Left ventricle myocardium inferior (tissue), 1 donor: ENCODE measurements at regions not wholly inside any gene's neighbourhood (a gene's known extent, or its start where the extent isn't known, plus 50 kb on each side); places are given as distances from the start of the nearest gene placed in this dataset.

ENCODE experiments used
- DNase-seq: peaks from one replicate; pipeline ENCODE4 v3.0.0-alpha.2; 2020
- H3K27ac ChIP-seq: fragments of 200-600 bp; replicated peaks from 2 replicates; pipeline ENCODE4 v1.8.0; 2021
- H3K27me3 ChIP-seq: fragments of 200-600 bp; 2 replicates; pipeline ENCODE4 v1.8.0; 2021; ENCODE audit warnings: low read depth
- H3K36me3 ChIP-seq: fragments of 200-600 bp; 2 replicates; pipeline ENCODE4 v1.8.0; 2021
- H3K4me1 ChIP-seq: fragments of 200-600 bp; 2 replicates; pipeline ENCODE4 v1.8.0; 2021
- H3K4me3 ChIP-seq: fragments of 200-600 bp; 2 replicates; pipeline ENCODE4 v1.8.0; 2021; ENCODE audit warnings: mild to moderate bottlenecking, moderate library complexity
- H3K9me3 ChIP-seq: fragments of 200-600 bp; replicated peaks from 2 replicates; pipeline ENCODE4 v1.8.0; 2021
- intact Hi-C: fragments of 100-400 bp; cut with micrococcal nuclease; formaldehyde crosslinking; loops from one replicate; pipeline ENCODE4 v1.11.0; 2022
- TF ChIP-seq, protein P1 (sequence below): fragments of 200-600 bp; IDR thresholded peaks from 2 replicates; pipeline ENCODE4 v1.8.0; 2021; ENCODE audit warnings: antibody characterized with exemption, mild to moderate bottlenecking, borderline replicate concordance
- donor health status: DM: no; HTN: yes; CAD: no; lungs with severe emphysema.

DNA sequence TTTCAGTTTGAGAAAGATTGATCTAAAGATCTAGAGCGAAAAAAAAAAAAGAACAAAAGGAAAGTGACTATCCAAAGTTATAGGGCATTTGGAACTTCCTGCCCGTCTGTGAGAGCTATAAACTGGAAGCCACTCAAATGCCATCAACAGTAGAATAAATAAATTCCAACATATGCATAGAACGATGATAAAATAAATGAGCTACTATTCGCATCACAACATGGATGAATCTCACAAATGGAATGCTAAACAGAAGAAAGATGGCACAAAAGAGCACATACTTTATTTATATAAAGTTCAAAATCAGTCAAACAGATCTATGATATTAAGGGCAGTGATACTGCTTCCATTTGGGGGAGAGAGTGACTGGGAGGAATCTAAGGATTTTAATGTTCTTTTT, 128.8 kb downstream of the TTC32 start:
- DNase-seq, result no peak
- no peak overlapping the region for H3K27ac ChIP-seq
- H3K27me3 ChIP-seq, result no peaks in the 10 kb centered on the region
- H3K36me3 ChIP-seq, result no peaks in the 10 kb centered on the region
- TF ChIP-seq, protein P1, sequence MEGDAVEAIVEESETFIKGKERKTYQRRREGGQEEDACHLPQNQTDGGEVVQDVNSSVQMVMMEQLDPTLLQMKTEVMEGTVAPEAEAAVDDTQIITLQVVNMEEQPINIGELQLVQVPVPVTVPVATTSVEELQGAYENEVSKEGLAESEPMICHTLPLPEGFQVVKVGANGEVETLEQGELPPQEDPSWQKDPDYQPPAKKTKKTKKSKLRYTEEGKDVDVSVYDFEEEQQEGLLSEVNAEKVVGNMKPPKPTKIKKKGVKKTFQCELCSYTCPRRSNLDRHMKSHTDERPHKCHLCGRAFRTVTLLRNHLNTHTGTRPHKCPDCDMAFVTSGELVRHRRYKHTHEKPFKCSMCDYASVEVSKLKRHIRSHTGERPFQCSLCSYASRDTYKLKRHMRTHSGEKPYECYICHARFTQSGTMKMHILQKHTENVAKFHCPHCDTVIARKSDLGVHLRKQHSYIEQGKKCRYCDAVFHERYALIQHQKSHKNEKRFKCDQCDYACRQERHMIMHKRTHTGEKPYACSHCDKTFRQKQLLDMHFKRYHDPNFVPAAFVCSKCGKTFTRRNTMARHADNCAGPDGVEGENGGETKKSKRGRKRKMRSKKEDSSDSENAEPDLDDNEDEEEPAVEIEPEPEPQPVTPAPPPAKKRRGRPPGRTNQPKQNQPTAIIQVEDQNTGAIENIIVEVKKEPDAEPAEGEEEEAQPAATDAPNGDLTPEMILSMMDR, result no peak
- peaks cover 28% of the 10 kb centered on the region for H3K4me1 ChIP-seq
- intact Hi-C loops, result no loop called here
- H3K9me3 ChIP-seq, result no peaks in the 10 kb centered on the region
- no peak overlapping the region for H3K4me3 ChIP-seq

DNA sequence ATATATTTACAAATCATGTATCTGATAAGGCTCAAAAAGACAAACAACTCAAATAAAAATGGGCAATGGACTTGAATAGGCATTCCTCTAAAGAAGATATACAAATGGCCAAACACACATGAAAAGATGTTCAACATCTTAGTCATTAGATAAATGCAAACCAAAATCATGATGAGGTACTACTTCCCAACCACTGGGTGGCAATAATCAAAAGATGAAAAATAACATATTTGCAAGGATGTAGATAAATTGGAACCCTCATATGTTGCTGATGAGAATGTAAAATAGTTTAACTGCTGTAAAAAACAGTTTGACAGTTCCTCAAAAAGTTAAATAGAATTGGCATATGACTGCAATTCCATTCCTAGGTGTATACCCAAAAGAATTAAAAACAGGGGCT, 132.3 kb downstream of the TTC32 start:
- intact Hi-C loops, result no loop called here

DNA sequence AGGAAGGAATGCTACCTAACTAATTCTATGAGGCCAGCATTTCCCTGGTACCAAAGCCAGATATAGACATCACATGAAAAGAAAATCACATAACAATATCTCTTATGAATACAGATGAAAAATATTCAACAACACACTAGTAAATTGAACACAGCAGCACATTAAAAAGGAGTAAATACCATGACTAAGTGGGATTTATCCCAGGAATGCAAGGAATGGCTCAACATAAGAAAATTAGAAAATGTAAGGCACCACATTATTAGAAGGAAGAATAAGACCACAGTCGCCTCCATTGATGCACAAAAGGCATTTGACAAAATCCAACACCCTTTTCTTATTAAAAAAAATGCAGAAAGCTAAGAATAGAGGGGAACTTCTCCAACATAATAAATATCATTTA, 133.9 kb downstream of the TTC32 start:
- Histone ChIP-seq H3K27ac (no peak overlapping the region), H3K27me3 (no peaks in the 10 kb centered on the region)
- intact Hi-C loops, result no loop called here

More for the DNA sequence above, 132.3 kb downstream of the TTC32 start:
- TF ChIP-seq, protein P1, result peak; percentile 27
- Histone ChIP-seq H3K4me3 (no peak overlapping the region), H3K27ac (no peak overlapping the region), H3K36me3 (no peaks in the 10 kb centered on the region), H3K9me3 (no peaks in the 10 kb centered on the region), H3K27me3 (no peaks in the 10 kb centered on the region), H3K4me1 (peaks cover 11% of the 10 kb centered on the region)
- no peak for DNase-seq

DNA sequence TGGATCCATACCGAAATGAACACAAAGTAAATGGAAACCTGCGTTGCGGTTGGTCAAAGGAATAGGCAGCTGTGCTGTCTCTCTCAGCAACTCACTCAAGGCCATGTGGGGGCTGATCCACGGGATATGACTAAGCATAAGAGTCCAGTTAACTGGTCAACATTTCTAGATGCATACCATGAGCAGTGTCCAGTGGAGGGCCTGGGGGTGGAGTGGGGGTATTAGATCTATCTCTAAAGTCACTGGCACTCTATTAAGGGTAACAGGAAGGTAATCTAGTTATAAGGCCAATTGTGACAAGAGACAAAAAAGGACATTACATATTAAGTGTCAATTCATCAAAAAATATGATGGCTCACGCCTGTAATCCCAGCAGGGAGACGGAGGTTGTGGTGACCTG, 136.8 kb downstream of the TTC32 start:
- no peaks in the 10 kb centered on the region for H3K36me3 ChIP-seq
- H3K27me3 ChIP-seq, result no peaks in the 10 kb centered on the region
- H3K4me3 ChIP-seq, result no peak overlapping the region
- intact Hi-C loops, result no loop called here
- no peaks in the 10 kb centered on the region for H3K9me3 ChIP-seq
- no peak for DNase-seq
- H3K27ac ChIP-seq, result no peak overlapping the region
- TF ChIP-seq, protein P1, result no peak
- no peaks in the 10 kb centered on the region for H3K4me1 ChIP-seq

More for the DNA sequence above, 133.9 kb downstream of the TTC32 start:
- Histone ChIP-seq H3K4me1 (no peaks in the 10 kb centered on the region), H3K4me3 (no peak overlapping the region), H3K36me3 (no peaks in the 10 kb centered on the region), H3K9me3 (no peaks in the 10 kb centered on the region)
- TF ChIP-seq, protein P1, result no peak
- DNase-seq, result no peak

DNA sequence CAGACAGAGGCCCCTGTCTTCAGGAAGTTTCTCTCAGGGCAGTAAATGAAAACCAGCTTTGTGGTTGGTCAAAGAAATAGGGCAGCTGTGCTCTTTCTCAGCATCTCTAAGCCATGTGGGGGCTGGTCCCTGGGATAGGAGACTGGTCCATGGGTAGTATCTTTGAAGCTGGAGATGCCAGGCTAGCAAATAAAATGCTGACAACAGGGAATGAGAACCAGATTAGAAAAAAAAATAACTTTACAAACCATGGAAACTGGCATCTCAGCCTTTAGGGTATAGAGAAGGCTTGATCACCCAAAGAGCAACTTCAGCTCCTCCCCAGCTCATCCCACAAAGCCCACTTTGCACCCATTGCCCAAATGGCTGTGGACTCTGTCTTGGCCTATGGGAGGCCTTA, 138.1 kb downstream of the TTC32 start:
- H3K27ac ChIP-seq, result no peak overlapping the region
- TF ChIP-seq, protein P1, result no peak

More for the DNA sequence above, 138.1 kb downstream of the TTC32 start:
- intact Hi-C loops, result no loop called here
- Histone ChIP-seq H3K4me1 (peaks cover 6% of the 10 kb centered on the region), H3K27me3 (no peaks in the 10 kb centered on the region), H3K9me3 (no peaks in the 10 kb centered on the region), H3K36me3 (no peaks in the 10 kb centered on the region), H3K4me3 (no peak overlapping the region)
- DNase-seq, result no peak
